PC-9 (cell line): ENCODE measurements at regions not wholly inside any gene's neighbourhood (a gene's known extent, or its start where the extent isn't known, plus 50 kb on each side); places are given as distances from the start of the nearest gene placed in this dataset.
A peak's percentile ranks its signal among the peaks of the same experiment; 100 is the strongest.

ENCODE experiments used
- BruUV-seq: library from RNA; stranded (reverse); fragments of 400-500 nt; replicated peaks from 2 replicates; lab custom pipeline; 2021; lab: Mats Ljungman, UMichigan
- CTCF ChIA-PET: fragments of 300-600 bp; sonication (Branson Sonifier 250); formaldehyde crosslinking; loops from one replicate; lab custom pipeline; 2022; ENCODE audit warnings: antibody characterized with exemption; lab: Charles Lee
- POLR2A ChIA-PET: fragments of 300-600 bp; sonication (Branson Sonifier 250); formaldehyde crosslinking; loops from one replicate; lab custom pipeline; 2022; ENCODE audit warnings: antibody characterized with exemption; ENCODE audit not compliant: unreplicated experiment; lab: Charles Lee
- DNase-seq, 2 experiments: peaks; one replicate each; pipeline versions ENCODE4 v3.0.0 to v3.0.0-alpha.2; 2015 to 2022; ENCODE audit warnings: mixed read lengths in 1 of 2
- H2AFZ ChIP-seq: fragments of 200-600 bp; sonication (generic); 2 replicates; pipeline ENCODE4 v1.8.1; 2017; ENCODE audit warnings: antibody characterized with exemption
- H3F3A ChIP-seq: fragments of 200-600 bp; sonication (generic); 2 replicates; pipeline ENCODE4 v1.8.1; 2017; ENCODE audit warnings: antibody characterized with exemption, mild to moderate bottlenecking, low read depth; ENCODE audit not compliant: insufficient read depth
- H3K27ac ChIP-seq: fragments of 200-600 bp; sonication (generic); 2 replicates; pipeline ENCODE4 v1.6.1; 2016; ENCODE audit warnings: mixed run types
- H3K27me3 ChIP-seq: fragments of 200-600 bp; sonication (generic); 2 replicates; pipeline ENCODE4 v1.6.1; 2016; ENCODE audit warnings: low read depth, mixed run types; ENCODE audit not compliant: insufficient read depth
- H3K36me3 ChIP-seq: fragments of 200-600 bp; sonication (generic); 2 replicates; pipeline ENCODE4 v1.6.1; 2016; ENCODE audit warnings: low read depth, mixed run types
- H3K4me1 ChIP-seq: fragments of 200-600 bp; sonication (generic); replicated peaks from 2 replicates; pipeline ENCODE4 v1.6.1; 2016; ENCODE audit warnings: mixed run types; ENCODE audit not compliant: insufficient read depth
- H3K4me2 ChIP-seq: fragments of 200-600 bp; sonication (generic); 2 replicates; pipeline ENCODE4 v1.6.1; 2017; ENCODE audit warnings: mixed run types
- H3K4me3 ChIP-seq: fragments of 200-600 bp; sonication (generic); 2 replicates; pipeline ENCODE4 v1.6.1; 2016; ENCODE audit warnings: mixed run types
- H3K79me2 ChIP-seq: fragments of 200-600 bp; sonication (generic); 2 replicates; pipeline ENCODE4 v1.6.1; 2017; ENCODE audit warnings: low read depth, mixed run types
- H3K9me2 ChIP-seq: fragments of 200-600 bp; sonication (generic); 2 replicates; pipeline ENCODE4 v1.8.1; 2017; ENCODE audit warnings: mild to moderate bottlenecking; ENCODE audit not compliant: insufficient read depth
- H3K9me3 ChIP-seq: fragments of 200-600 bp; sonication (generic); 2 replicates; pipeline ENCODE4 v1.8.1; 2016; ENCODE audit warnings: low read depth; ENCODE audit not compliant: insufficient read depth
- H4K20me1 ChIP-seq: fragments of 200-600 bp; sonication (generic); 2 replicates; pipeline ENCODE4 v1.8.1; 2017; ENCODE audit not compliant: insufficient read depth
- CTCF ChIP-seq: fragments of 200-600 bp; sonication (generic); conservative IDR thresholded peaks from 2 replicates; pipeline ENCODE4 v1.6.1; 2017; ENCODE audit warnings: mixed run types, antibody characterized with exemption, mild to moderate bottlenecking, moderate library complexity
- EZH2 ChIP-seq: fragments of 200-600 bp; sonication (generic); IDR thresholded peaks from 2 replicates; pipeline ENCODE4 v1.8.0; 2017; ENCODE audit warnings: antibody characterized with exemption, low read depth
- intact Hi-C: fragments of 100-400 bp; cut with micrococcal nuclease; formaldehyde crosslinking; loops from one replicate; pipeline ENCODE4 v1.10.0; 2022; ENCODE audit not compliant: unreplicated experiment

GRCh38 chr11:13117344-13117743 is 108.2 kb downstream of the RASSF10 start:
- Histone ChIP-seq H3K79me2 (no peaks in the 10 kb centered on the region), H3K4me2 (peak overlapping the region; percentile 57), H4K20me1 (no peaks in the 10 kb centered on the region), H3K36me3 (no peaks in the 10 kb centered on the region), H3K27me3 (no peaks in the 10 kb centered on the region), H3K27ac (peak overlapping the region; percentile 83), H3K4me3 (no peak overlapping the region), H3F3A (peaks cover 6% of the 10 kb centered on the region; the same call in 1 of the 2 replicates), H3K9me3 (no peaks in the 10 kb centered on the region), H3K9me2 (no peaks in the 10 kb centered on the region), H3K4me1 (peaks cover 60% of the 10 kb centered on the region), H2AFZ (no peak overlapping the region)
- ChIA-PET CTCF (interaction anchor here (0.6 kb wide), 1 partner anchor 60 kb away, joined by 3 read pairs; no protein-coding TSS in a partner anchor), POLR2A (no interaction called here)
- TF ChIP-seq CTCF (no peak), EZH2 (no peak)
- intact Hi-C loops: no loop called here
- peak in 1 of 2 experiments; percentile 64 for DNase-seq
- BruUV-seq: no TSS peak

DNA sequence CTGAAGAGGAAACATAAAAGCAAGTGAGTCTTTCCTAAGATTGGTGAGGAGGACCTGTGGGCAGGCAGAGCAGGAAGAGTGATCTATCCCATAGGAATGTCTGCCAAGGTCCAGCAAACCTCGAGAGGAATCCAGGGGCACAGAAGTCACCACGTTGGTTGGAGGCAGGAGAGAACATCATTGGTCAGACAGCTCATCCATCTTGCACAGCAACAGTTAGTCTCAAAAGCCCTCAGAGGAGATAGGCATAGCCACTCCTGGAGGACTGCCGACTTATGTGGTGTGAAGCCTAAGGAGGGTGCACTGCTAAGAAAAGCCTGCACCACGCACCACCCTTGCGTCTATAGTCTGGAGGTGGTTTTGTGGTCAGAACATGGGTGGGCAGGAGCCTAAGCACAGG is 109.1 kb downstream of the RASSF10 start:
- H3K27ac ChIP-seq: peak overlapping the region; percentile 83
- no peak overlapping the region for H3K4me3 ChIP-seq
- peaks cover 6% of the 10 kb centered on the region; the same call in 1 of the 2 replicates for H3F3A ChIP-seq
- intact Hi-C loops: no loop called here
- H2AFZ ChIP-seq: no peak overlapping the region
- peak; percentile 51 to 84 for DNase-seq
- no peak for TF ChIP-seq CTCF
- no peak for TF ChIP-seq EZH2
- no TSS peak for BruUV-seq
- H3K9me3 ChIP-seq: no peaks in the 10 kb centered on the region; the same call in 1 of the 2 replicates
- no peaks in the 10 kb centered on the region for H3K9me2 ChIP-seq
- no peaks in the 10 kb centered on the region for H4K20me1 ChIP-seq
- H3K36me3 ChIP-seq: no peaks in the 10 kb centered on the region
- no peaks in the 10 kb centered on the region for H3K27me3 ChIP-seq
- POLR2A ChIA-PET: interaction anchor here (0.6 kb wide), 1 partner anchor 218 kb away, joined by 3 read pairs; no protein-coding TSS in a partner anchor
- peak overlapping the region; percentile 57 for H3K4me2 ChIP-seq
- H3K79me2 ChIP-seq: no peaks in the 10 kb centered on the region
- CTCF ChIA-PET: no interaction called here
- H3K4me1 ChIP-seq: peaks cover 60% of the 10 kb centered on the region

DNA sequence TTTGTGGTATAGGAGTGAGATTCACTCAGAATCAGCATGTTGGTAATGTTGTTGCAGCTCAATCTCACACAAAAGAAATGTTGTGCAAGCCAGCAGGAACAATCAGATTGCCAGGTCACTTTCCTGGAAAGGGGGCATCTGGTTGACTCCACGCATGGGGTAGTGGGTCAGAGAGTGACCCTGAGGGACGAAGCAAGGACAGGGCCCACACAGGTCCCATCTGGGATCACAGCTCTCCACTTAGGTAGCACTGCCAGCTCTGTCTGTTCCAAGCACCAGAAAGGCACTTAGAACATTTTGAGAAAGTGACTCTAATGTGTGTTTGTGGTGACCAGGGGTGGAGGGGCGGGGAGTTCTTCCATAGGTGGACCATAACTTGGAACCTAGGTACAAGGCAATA is 109.5 kb downstream of the RASSF10 start:
- intact Hi-C loops: no loop called here
- H3K79me2 ChIP-seq: no peaks in the 10 kb centered on the region
- CTCF ChIA-PET: no interaction called here
- H3K36me3 ChIP-seq: no peaks in the 10 kb centered on the region
- POLR2A ChIA-PET: no interaction called here
- H3K9me2 ChIP-seq: no peaks in the 10 kb centered on the region
- H3K9me3 ChIP-seq: no peaks in the 10 kb centered on the region; the same call in 1 of the 2 replicates
- BruUV-seq: TSS peak; percentile 95
- TF ChIP-seq EZH2 (no peak), CTCF (no peak)
- H3K4me1 ChIP-seq: peaks cover 60% of the 10 kb centered on the region
- H3K27ac ChIP-seq: peak overlapping the region; percentile 83
- no peak overlapping the region for H3K4me3 ChIP-seq
- peaks cover 6% of the 10 kb centered on the region; the same call in 1 of the 2 replicates for H3F3A ChIP-seq
- H2AFZ ChIP-seq: no peak overlapping the region
- peak overlapping the region; percentile 57 for H3K4me2 ChIP-seq
- peak in 1 of 2 experiments; percentile 36 for DNase-seq
- no peaks in the 10 kb centered on the region for H4K20me1 ChIP-seq
- no peaks in the 10 kb centered on the region for H3K27me3 ChIP-seq
